ENCODE measurements at regions not wholly inside any gene's neighbourhood (a gene's known extent, or its start where the extent isn't known, plus 50 kb on each side); places are given as distances from the start of the nearest gene placed in this dataset.

DNA sequence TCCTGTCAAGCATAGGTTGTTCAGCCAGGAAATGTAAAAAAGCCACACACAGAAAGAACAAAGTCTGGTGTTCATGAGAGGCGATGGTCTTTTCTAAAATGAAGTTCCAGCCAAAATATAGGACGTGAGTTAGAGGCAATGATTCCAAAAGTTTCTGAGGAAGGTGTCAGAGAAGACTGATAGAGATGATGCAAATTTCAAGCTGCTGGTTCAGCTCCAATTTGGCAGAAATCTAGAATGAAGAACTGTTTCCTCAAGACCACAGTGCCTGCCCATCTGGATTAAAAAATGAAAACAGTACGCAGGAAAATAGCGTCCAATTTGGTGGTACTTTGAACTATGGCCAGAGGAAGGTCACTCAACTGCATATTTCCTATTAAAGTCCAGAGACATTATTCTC is 672.9 kb downstream of the SQOR start:
- TF ChIP-seq, protein P1, sequence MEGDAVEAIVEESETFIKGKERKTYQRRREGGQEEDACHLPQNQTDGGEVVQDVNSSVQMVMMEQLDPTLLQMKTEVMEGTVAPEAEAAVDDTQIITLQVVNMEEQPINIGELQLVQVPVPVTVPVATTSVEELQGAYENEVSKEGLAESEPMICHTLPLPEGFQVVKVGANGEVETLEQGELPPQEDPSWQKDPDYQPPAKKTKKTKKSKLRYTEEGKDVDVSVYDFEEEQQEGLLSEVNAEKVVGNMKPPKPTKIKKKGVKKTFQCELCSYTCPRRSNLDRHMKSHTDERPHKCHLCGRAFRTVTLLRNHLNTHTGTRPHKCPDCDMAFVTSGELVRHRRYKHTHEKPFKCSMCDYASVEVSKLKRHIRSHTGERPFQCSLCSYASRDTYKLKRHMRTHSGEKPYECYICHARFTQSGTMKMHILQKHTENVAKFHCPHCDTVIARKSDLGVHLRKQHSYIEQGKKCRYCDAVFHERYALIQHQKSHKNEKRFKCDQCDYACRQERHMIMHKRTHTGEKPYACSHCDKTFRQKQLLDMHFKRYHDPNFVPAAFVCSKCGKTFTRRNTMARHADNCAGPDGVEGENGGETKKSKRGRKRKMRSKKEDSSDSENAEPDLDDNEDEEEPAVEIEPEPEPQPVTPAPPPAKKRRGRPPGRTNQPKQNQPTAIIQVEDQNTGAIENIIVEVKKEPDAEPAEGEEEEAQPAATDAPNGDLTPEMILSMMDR (IDR thresholded peaks at IDR 0.05; ENCODE audit: low read depth, low read length), result no peak

DNA sequence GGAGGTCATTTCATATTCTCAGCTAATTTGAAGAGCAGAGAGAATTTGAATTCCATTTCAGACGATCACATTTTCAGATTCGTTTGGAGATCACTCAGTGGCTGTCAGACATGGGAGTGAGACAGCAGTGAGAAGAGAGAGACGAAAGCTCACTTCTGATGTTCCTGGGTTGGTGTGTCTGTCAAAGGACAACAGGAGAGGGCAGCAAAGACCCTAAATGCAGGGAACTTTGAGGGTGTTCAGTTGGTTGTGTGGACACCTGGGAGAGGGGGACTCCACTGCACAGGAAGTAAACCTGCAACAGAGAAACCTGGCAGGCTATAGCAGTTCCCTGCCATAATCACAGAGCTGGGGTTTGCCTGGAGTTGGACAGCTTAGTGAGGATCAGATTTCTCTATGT is 675.1 kb downstream of the SQOR start:
- TF ChIP-seq, protein P1 (IDR thresholded peaks at IDR 0.05; ENCODE audit: low read depth, low read length), result no peak
- no peak overlapping the region for H3K4me3 ChIP-seq (ENCODE audit: low read depth, low read length)

More for the DNA sequence above, 672.9 kb downstream of the SQOR start:
- no peak overlapping the region for H3K4me3 ChIP-seq (ENCODE audit: low read depth, low read length)

DNA sequence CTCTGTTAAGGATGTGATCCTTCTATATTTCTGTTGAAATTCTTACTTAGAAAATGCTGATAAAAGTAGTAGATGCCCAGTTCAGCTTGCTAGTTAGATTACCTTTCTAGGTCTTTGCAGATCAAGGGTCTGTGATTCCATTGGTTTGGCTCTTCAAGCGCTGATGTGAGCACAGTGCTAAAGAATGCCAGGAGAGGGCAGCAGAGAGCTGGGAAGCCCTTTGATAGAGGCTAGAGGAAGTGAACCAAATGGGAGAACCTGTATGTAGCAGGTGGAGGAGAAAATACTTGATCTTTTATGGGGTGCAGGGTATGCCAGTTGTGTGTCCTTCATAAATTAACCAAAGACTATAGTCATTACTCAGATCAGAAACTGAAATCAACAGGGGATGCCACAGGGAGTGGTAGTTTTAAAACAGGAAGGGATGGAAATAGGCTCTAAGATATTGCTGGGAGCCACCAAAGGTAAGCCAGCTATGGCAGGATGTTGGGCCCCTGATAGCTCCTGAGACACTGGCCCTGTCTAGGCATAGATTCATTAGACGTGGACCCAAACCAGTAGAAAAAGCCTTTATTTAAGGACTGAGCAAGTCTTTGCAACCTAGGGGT is 677.4 kb downstream of the SQOR start:
- no peak overlapping the region for H3K4me3 ChIP-seq (ENCODE audit: low read depth, low read length)
- TF ChIP-seq, protein P1 (IDR thresholded peaks at IDR 0.05; ENCODE audit: low read depth, low read length), result peak; percentile 57

DNA sequence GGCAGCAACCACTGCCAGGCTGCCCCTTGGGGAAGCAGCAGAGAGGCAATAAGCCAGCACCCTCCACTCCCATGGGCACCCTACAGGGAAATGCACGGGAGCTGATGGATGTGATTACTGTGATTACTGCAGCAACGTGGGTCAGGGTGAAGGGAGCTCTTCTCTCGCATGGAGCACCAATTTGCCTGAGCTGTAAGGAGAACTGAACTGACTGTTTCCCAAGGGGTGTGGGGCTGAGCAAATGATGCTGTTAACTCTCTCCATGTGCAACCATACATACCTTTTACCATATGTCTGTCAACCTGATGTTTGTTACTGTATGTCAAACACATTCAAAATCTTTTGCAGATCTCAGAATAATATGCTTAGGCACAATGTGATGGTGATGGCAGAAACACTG is 680.6 kb downstream of the SQOR start:
- TF ChIP-seq, protein P1 (IDR thresholded peaks at IDR 0.05; ENCODE audit: low read depth, low read length), result no peak
- H3K4me3 ChIP-seq (ENCODE audit: low read depth, low read length), result no peak overlapping the region

DNA sequence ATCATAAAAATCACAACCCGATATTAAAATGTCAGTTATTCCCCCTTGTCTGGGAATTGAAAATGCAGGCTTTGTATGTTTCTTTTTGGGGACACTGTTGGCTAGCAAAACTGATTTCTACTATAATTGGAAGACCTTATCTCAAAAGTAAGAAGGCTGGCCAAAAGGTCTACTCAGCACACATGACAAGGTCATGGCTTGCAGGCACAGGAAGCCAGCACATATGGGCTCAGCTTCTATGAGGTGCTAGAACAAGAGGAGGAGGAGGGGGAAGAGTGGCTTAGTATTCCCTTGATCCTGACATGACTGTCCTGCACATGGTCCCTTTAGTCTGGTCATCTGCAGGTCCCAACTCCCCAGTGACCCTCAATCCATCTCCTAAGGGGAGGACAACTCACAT is 681.2 kb downstream of the SQOR start:
- no peak overlapping the region for H3K4me3 ChIP-seq (ENCODE audit: low read depth, low read length)
- TF ChIP-seq, protein P1 (IDR thresholded peaks at IDR 0.05; ENCODE audit: low read depth, low read length), result no peak

DNA sequence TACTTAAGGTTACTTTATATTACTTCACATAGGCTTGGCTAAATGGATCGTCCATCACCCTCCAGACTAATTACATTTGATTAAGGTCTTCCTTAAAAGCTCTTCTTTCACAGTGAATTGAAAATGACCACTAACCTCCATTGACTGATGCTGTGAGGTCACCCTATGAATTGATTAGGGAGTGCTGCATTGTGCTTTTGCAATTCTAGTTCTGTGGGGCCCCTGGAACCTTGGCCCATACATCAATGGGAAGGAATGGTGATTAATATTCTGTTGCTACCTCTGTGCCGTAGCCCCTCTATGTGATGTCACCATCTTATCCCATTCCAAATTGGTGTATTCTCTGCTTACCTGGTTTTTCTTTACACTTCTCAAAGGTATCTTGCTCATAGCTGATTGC is 682.2 kb downstream of the SQOR start:
- TF ChIP-seq, protein P1 (IDR thresholded peaks at IDR 0.05; ENCODE audit: low read depth, low read length), result no peak
- H3K4me3 ChIP-seq (ENCODE audit: low read depth, low read length), result no peak overlapping the region

DNA sequence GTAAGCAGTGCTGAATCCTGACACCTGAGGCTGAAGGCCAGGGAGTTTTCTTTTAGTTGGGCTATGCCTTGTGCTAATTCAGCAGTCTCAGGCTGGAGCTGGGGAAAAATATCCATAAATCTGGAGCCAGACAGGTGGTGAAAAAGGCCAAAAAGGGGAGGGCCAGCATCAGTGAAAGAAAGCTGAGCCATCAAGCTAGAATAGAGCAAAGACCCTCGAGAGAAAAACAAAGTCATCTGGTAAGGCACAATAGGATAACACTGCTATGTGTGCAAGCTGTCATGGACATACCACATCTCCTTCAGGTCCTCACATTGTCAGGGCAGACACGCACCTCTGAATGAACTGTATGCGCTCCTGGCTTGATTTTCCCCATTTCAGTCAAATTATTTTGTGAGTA is 687.9 kb downstream of the SQOR start:
- H3K4me3 ChIP-seq (ENCODE audit: low read depth, low read length), result no peak overlapping the region
- TF ChIP-seq, protein P1 (IDR thresholded peaks at IDR 0.05; ENCODE audit: low read depth, low read length), result no peak

Measured in WI38 (cell line).